ENCODE measurements at regions not wholly inside any gene's neighbourhood (a gene's known extent, or its start where the extent isn't known, plus 50 kb on each side); places are given as distances from the start of the nearest gene placed in this dataset.
A peak's percentile ranks its signal among the peaks of the same experiment; 100 is the strongest.

- peak; percentile 25 for DNase-seq (ENCODE audit: low read depth)
Measured at GRCh38 chr2:82511894-82512293, 1947.2 kb downstream of the SUCLG1 start.

- no peak for DNase-seq (ENCODE audit: low read depth)
Measured at GRCh38 chr2:82508702-82509101, 1950.4 kb downstream of the SUCLG1 start.

- DNase-seq (ENCODE audit: low read depth), result no peak
Measured at GRCh38 chr2:82507657-82508056, 1951.4 kb downstream of the SUCLG1 start.

GRCh38 chr2:82501217-82501616 lies 1957.9 kb downstream of the SUCLG1 start:
- DNase-seq (ENCODE audit: low read depth), result no peak

- no peak for DNase-seq (ENCODE audit: low read depth)
Measured at GRCh38 chr2:82498777-82499443, 1960.2 kb downstream of the SUCLG1 start.

- no peak for DNase-seq (ENCODE audit: low read depth)
Measured at GRCh38 chr2:82494739-82495138, 1964.3 kb downstream of the SUCLG1 start.

GRCh38 chr2:82491591-82491990 lies 1967.5 kb downstream of the SUCLG1 start:
- DNase-seq (ENCODE audit: low read depth), result no peak

GRCh38 chr2:82487354-82487753 lies 1971.7 kb downstream of the SUCLG1 start:
- DNase-seq (ENCODE audit: low read depth), result no peak

GRCh38 chr2:82485701-82486100 lies 1973.4 kb downstream of the SUCLG1 start:
- DNase-seq (ENCODE audit: low read depth), result no peak

GRCh38 chr2:82481207-82481606 lies 1977.9 kb downstream of the SUCLG1 start:
- no peak for DNase-seq (ENCODE audit: low read depth)

- no peak for DNase-seq (ENCODE audit: low read depth)
Measured at GRCh38 chr2:82478641-82479040, 1980.4 kb downstream of the SUCLG1 start.

- no peak for DNase-seq (ENCODE audit: low read depth)
Measured at GRCh38 chr2:82476094-82476493, 1983.0 kb downstream of the SUCLG1 start.

- no peak for DNase-seq (ENCODE audit: low read depth)
Measured at GRCh38 chr2:82428251-82428650, 2030.8 kb downstream of the SUCLG1 start.

GRCh38 chr2:82412021-82412420 lies 2047.1 kb downstream of the SUCLG1 start:
- DNase-seq (ENCODE audit: low read depth), result no peak

- no peak for DNase-seq (ENCODE audit: low read depth)
Measured at GRCh38 chr2:82411071-82411470, 2048.0 kb downstream of the SUCLG1 start.

- peak; percentile 1 for DNase-seq (ENCODE audit: low read depth)
Measured at GRCh38 chr2:82395531-82395930, 2063.5 kb downstream of the SUCLG1 start.

GRCh38 chr2:82391386-82391785 lies 2067.7 kb downstream of the SUCLG1 start:
- no peak for DNase-seq (ENCODE audit: low read depth)

- DNase-seq (ENCODE audit: low read depth), result no peak
Measured at GRCh38 chr2:82355622-82356021, 2051.1 kb upstream of the LRRTM1 start.

- DNase-seq (ENCODE audit: low read depth), result no peak
Measured at GRCh38 chr2:82345910-82346309, 2041.4 kb upstream of the LRRTM1 start.

GRCh38 chr2:82344670-82345069 lies 2040.1 kb upstream of the LRRTM1 start:
- DNase-seq (ENCODE audit: low read depth), result peak; percentile 3

- DNase-seq (ENCODE audit: low read depth), result no peak
Measured at GRCh38 chr2:82342356-82342755, 2037.8 kb upstream of the LRRTM1 start.

GRCh38 chr2:82340578-82341053 lies 2036.1 kb upstream of the LRRTM1 start:
- peak; percentile 14 for DNase-seq (ENCODE audit: low read depth)

- no peak for DNase-seq (ENCODE audit: low read depth)
Measured at GRCh38 chr2:82339805-82340204, 2035.3 kb upstream of the LRRTM1 start.

- no peak for DNase-seq (ENCODE audit: low read depth)
Measured at GRCh38 chr2:82333697-82334096, 2029.1 kb upstream of the LRRTM1 start.

Measured in M059J (cell line).